OCI-LY7 (cell line): ENCODE measurements at regions not wholly inside any gene's neighbourhood (a gene's known extent, or its start where the extent isn't known, plus 50 kb on each side); places are given as distances from the start of the nearest gene placed in this dataset.

Experiments
- BruUV-seq: library from RNA; stranded (reverse); fragments of 400-500 nt; replicated peaks from 2 replicates; lab custom pipeline; 2021; lab: Mats Ljungman, UMichigan
- CTCF ChIA-PET: fragments of 300-600 bp; sonication (Branson Sonifier 250); formaldehyde crosslinking; loops from one replicate; lab custom pipeline; 2022; ENCODE audit warnings: antibody characterized with exemption; ENCODE audit not compliant: unreplicated experiment; lab: Charles Lee
- POLR2A ChIA-PET: fragments of 300-600 bp; sonication (Branson Sonifier 250); formaldehyde crosslinking; loops from one replicate; lab custom pipeline; 2022; ENCODE audit warnings: antibody characterized with exemption; lab: Charles Lee
- DNase-seq: peaks from one replicate; pipeline ENCODE4 v3.0.0-alpha.2; 2015; ENCODE audit warnings: low spot score
- H2AFZ ChIP-seq: fragments of 200-600 bp; sonication (generic), shearing (Covaris generic); 2 replicates; pipeline ENCODE4 v1.6.1; 2014; ENCODE audit warnings: mild to moderate bottlenecking, antibody characterized with exemption, low read length, moderate library complexity
- H3K27ac ChIP-seq: fragments of 200-600 bp; sonication (generic); 2 replicates; pipeline ENCODE4 v1.5.1; 2014; ENCODE audit warnings: mixed run types, low read depth, mild to moderate bottlenecking, moderate library complexity, low read length, inconsistent platforms; ENCODE audit not compliant: poor library complexity, severe bottlenecking
- H3K36me3 ChIP-seq: fragments of 200-600 bp; sonication (generic); 2 replicates; pipeline ENCODE4 v1.6.1; 2014; ENCODE audit warnings: mild to moderate bottlenecking, antibody characterized with exemption, low read length, moderate library complexity, mixed read lengths; ENCODE audit not compliant: insufficient read depth
- H3K4me1 ChIP-seq: fragments of 200-600 bp; sonication (generic); 2 replicates; pipeline ENCODE4 v1.5.1; 2014; ENCODE audit warnings: mild to moderate bottlenecking, low read length; ENCODE audit not compliant: insufficient read depth, poor library complexity, severe bottlenecking
- H3K4me2 ChIP-seq: fragments of 200-600 bp; sonication (generic); 2 replicates; pipeline ENCODE4 v1.6.1; 2014; ENCODE audit warnings: mild to moderate bottlenecking, low read length
- H3K4me3 ChIP-seq: fragments of 200-600 bp; sonication (generic); 2 replicates; pipeline ENCODE4 v1.5.1; 2014; ENCODE audit warnings: mild to moderate bottlenecking, low read depth, low read length; ENCODE audit not compliant: poor library complexity, severe bottlenecking
- H3K79me2 ChIP-seq: fragments of 200-600 bp; sonication (generic); 2 replicates; pipeline ENCODE4 v1.6.1; 2016; ENCODE audit warnings: low read depth, mild to moderate bottlenecking, low read length, moderate library complexity, mixed read lengths; ENCODE audit not compliant: insufficient read depth
- H3K9me2 ChIP-seq: fragments of 200-600 bp; sonication (generic); 2 replicates; pipeline ENCODE4 v1.6.1; 2016; ENCODE audit warnings: mild to moderate bottlenecking, low read length, mixed read lengths; ENCODE audit not compliant: insufficient read depth
- H3K9me3 ChIP-seq: fragments of 200-600 bp; sonication (generic); 2 replicates; pipeline ENCODE4 v1.6.1; 2014; ENCODE audit warnings: mild to moderate bottlenecking, mixed run types, low read length, mixed read lengths
- H4K20me1 ChIP-seq: fragments of 200-600 bp; sonication (generic); 2 replicates; pipeline ENCODE4 v1.6.1; 2014; ENCODE audit warnings: mild to moderate bottlenecking, antibody characterized with exemption, low read length, moderate library complexity, mixed read lengths; ENCODE audit not compliant: insufficient read depth
- EZH2phosphoT487 ChIP-seq: fragments of 200-600 bp; sonication (generic); IDR thresholded peaks from 2 replicates; pipeline ENCODE4 v1.6.1; 2018; ENCODE audit warnings: low read depth, borderline replicate concordance, mild to moderate bottlenecking, mixed run types, antibody characterized with exemption, low read length, moderate library complexity, mixed read lengths
- intact Hi-C: fragments of 100-400 bp; cut with micrococcal nuclease; formaldehyde crosslinking; loops from one replicate; pipeline ENCODE4 v1.10.0; 2022; ENCODE audit not compliant: unreplicated experiment
- TF ChIP-seq, protein P1 (sequence below): fragments of 200-600 bp; sonication (generic); conservative IDR thresholded peaks from 2 replicates; pipeline ENCODE4 v1.5.1; 2014; ENCODE audit warnings: mild to moderate bottlenecking, antibody characterized with exemption, low read length, moderate library complexity, mixed read lengths

DNA sequence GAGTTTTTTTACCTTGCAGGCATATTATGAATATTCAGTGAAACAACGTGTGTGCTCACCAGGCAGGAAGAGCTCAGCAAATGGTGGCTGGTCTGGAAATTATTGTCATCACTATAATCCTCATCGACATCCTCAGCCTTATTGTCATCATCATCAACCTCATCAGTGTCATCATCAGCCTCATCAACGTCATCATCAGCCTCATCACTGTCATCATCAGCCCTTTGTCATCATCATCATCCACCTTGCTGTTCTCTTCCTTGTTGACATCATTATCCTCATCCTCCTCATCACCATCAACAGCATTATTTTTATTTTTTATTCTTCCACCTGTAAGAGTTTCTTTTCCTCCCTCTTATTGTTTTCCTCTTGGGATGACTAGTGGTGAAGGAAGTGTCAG lies 142.3 kb upstream of the GPR26 start:
- Histone ChIP-seq H3K36me3 (no peaks in the 10 kb centered on the region), H3K79me2 (no peaks in the 10 kb centered on the region), H4K20me1 (no peaks in the 10 kb centered on the region), H3K4me3 (no peak overlapping the region), H3K9me3 (no peaks in the 10 kb centered on the region), H2AFZ (no peak overlapping the region), H3K4me1 (peaks cover 11% of the 10 kb centered on the region), H3K9me2 (no peaks in the 10 kb centered on the region), H3K4me2 (no peak overlapping the region), H3K27ac (no peak overlapping the region)
- no peak for DNase-seq
- intact Hi-C loops: no loop called here
- TF ChIP-seq, protein P1, sequence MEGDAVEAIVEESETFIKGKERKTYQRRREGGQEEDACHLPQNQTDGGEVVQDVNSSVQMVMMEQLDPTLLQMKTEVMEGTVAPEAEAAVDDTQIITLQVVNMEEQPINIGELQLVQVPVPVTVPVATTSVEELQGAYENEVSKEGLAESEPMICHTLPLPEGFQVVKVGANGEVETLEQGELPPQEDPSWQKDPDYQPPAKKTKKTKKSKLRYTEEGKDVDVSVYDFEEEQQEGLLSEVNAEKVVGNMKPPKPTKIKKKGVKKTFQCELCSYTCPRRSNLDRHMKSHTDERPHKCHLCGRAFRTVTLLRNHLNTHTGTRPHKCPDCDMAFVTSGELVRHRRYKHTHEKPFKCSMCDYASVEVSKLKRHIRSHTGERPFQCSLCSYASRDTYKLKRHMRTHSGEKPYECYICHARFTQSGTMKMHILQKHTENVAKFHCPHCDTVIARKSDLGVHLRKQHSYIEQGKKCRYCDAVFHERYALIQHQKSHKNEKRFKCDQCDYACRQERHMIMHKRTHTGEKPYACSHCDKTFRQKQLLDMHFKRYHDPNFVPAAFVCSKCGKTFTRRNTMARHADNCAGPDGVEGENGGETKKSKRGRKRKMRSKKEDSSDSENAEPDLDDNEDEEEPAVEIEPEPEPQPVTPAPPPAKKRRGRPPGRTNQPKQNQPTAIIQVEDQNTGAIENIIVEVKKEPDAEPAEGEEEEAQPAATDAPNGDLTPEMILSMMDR: no peak
- no peak for TF ChIP-seq EZH2phosphoT487
- BruUV-seq: no TSS peak
- POLR2A ChIA-PET: no interaction called here
- CTCF ChIA-PET: no interaction called here

DNA sequence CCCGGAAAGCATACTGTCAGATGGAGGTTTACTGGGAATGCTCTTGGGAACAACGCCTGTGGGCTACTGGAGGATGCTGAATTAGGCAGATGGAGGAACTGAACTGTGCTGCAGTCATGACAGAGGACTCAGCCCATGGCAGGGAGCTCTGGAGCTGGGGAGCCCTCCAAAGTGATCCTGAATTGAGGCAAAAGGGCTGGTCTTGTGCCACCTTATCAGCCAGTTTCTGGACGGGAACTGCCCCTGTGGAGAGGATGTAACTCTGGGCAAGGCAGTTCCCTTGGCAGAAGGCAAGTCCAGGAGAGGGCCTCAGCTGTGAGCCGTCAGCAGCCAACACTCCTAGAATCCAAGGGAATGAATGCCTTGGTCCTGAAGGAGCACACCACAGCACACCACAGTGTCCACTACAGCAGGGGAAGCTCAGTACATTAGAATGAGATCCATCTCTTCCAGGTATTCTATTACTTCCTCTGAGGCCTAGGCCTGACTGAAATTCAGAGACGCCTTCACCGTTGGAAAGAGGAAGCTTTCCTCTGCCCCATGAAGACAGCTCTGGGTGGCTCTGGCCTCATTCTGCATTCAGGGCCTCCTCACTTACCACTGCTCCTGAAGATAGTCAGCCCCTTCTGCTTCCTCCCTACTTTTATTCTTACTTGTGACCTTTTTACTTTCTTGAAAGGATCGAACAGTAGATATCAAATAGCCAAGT lies 139.6 kb upstream of the GPR26 start:
- ChIA-PET CTCF (no interaction called here), POLR2A (no interaction called here)
- DNase-seq: no peak
- Histone ChIP-seq H3K27ac (no peak overlapping the region), H3K4me3 (no peak overlapping the region), H4K20me1 (no peaks in the 10 kb centered on the region), H3K9me2 (no peaks in the 10 kb centered on the region), H3K36me3 (no peaks in the 10 kb centered on the region), H3K4me2 (no peak overlapping the region), H3K9me3 (no peaks in the 10 kb centered on the region), H3K4me1 (peaks cover 11% of the 10 kb centered on the region), H3K79me2 (no peaks in the 10 kb centered on the region), H2AFZ (no peak overlapping the region)
- TF ChIP-seq, protein P1: no peak
- TF ChIP-seq EZH2phosphoT487: no peak
- intact Hi-C loops: no loop called here
- BruUV-seq: no TSS peak

DNA sequence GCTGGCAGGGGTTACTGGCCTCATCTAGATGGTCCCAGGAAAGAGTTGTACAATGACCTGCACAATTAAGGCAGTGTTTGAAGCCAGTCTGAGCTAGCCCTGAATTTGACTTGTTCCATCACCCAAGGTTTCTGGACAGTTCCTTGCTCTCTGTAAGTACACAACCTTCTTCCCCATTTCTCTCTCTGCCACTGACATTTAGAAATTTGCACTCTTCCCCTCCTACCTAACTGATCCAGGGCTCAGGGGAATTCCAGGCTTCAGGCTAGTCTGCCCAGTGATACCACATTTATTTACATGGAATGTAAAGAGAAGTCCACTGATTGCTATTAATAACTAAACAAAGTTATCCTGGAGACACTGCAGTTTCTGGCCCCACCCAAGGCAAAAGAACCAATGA lies 139.0 kb upstream of the GPR26 start:
- no TSS peak for BruUV-seq
- CTCF ChIA-PET: no interaction called here
- no peaks in the 10 kb centered on the region for H3K36me3 ChIP-seq

More for the DNA sequence above, 139.0 kb upstream of the GPR26 start:
- H3K9me2 ChIP-seq: no peaks in the 10 kb centered on the region
- POLR2A ChIA-PET: no interaction called here
- no peaks in the 10 kb centered on the region for H3K79me2 ChIP-seq
- no peak overlapping the region for H3K4me3 ChIP-seq
- no peaks in the 10 kb centered on the region for H3K9me3 ChIP-seq
- H3K4me1 ChIP-seq: peaks cover 11% of the 10 kb centered on the region
- no peak overlapping the region for H2AFZ ChIP-seq
- no peak overlapping the region for H3K4me2 ChIP-seq
- intact Hi-C loops: no loop called here
- no peak overlapping the region for H3K27ac ChIP-seq
- H4K20me1 ChIP-seq: no peaks in the 10 kb centered on the region
- DNase-seq: no peak
- TF ChIP-seq, protein P1: no peak
- no peak for TF ChIP-seq EZH2phosphoT487
